ENCODE measurements at regions not wholly inside any gene's neighbourhood (a gene's known extent, or its start where the extent isn't known, plus 50 kb on each side); places are given as distances from the start of the nearest gene placed in this dataset.
A peak's percentile ranks its signal among the peaks of the same experiment; 100 is the strongest.
"Not testable (repeated sequence)": the region's sequence is repeated elsewhere in the genome, so short reads cannot be mapped to it uniquely, and the experiment has no call there.

DNA sequence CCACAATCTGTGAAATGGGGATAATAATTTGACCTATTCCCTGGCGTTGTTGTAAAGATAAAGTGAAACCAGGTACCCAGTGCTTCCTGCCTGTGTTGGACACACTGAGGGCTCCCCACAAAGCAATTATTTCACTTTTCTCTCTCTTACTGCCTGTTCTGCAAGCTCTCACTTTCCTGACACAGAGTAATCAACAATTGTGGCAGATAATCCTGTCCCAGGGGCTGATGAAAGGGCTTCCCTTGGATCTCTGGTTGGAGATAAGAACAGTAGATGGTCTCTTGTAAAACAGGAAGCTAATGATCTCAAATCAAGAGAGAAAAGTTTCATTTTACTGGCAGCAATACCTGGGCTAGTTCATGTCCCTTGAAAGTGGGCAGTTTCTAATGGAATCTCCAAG is 190.4 kb upstream of the EPHA4 start:
- no peak for DNase-seq (ENCODE audit: low read depth)

DNA sequence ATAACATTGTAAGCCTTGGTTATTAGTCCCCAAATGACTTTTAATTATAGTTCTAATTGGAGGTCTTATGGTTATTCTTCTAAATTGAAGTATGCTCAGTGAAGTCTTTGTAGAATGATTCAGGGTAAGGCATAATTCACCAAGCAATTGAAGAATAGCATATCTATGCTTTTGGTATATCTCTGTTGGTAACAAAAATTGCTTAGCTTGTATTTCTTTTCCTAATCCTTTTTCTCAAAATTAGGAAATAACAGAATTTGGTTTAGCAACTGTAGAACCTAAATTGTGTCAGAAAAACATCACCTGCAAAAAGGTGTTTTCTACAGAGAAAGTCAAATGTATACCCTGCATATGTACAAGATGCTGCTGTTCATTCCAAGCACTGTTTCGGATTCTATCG is 189.2 kb upstream of the EPHA4 start:
- DNase-seq (ENCODE audit: low read depth): no peak

DNA sequence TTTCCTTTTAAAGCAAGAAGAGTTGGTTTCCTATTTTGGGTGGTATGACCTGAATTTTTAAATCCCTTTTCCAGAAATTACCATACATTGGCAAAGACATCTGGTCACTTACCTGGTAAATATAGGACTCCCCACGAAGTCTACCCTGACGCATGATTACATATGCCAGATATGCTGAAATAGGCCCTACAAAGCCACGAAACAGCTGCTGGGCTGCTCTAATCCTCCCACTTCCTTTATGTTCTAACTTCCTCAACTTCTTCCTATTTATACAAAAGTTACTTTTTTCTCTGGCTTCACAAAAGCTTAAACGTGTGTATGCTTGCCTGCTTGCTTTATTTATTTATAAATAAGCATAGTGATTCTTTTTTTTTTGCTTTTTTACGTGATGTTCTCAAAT is 186.0 kb upstream of the EPHA4 start:
- DNase-seq (ENCODE audit: low read depth): no peak

DNA sequence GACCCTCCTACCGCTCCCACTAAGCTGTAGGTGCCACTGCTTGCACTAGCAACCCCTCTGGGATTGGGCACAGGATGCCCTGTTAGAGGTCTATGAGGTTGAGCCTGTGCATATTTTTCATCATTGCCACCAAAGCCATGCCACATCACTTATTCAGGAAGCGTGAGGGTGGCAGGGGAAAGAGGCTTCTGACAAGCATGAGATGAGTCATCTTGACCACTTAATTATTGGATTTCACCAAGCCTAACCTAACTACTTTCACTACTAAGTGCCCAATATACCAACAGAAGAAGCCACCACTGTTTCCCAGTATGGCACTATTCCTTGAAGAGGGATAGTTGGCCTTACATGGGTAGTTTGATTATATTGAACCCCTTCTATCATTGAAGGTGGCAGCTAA is 181.3 kb upstream of the EPHA4 start:
- peak; percentile 23 for DNase-seq (ENCODE audit: low read depth)

DNA sequence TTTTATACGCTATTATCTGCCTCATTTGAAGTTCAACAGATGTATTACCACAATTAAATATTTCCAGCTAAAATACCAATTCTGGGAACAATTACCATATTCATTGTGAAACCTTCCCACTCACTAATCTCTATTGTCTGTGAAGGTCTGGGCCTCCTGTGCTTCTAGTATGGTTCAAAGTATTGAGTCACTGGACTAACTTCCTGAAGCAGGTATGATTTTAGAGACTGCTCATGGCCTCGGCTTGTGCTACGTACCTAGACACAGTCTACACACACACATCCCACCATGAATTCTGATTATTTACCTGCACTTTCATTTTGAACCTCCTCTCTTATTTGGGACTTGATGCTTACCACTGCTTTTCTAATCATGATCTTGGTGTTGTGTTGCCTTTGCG is 180.7 kb upstream of the EPHA4 start:
- DNase-seq (ENCODE audit: low read depth): no peak

DNA sequence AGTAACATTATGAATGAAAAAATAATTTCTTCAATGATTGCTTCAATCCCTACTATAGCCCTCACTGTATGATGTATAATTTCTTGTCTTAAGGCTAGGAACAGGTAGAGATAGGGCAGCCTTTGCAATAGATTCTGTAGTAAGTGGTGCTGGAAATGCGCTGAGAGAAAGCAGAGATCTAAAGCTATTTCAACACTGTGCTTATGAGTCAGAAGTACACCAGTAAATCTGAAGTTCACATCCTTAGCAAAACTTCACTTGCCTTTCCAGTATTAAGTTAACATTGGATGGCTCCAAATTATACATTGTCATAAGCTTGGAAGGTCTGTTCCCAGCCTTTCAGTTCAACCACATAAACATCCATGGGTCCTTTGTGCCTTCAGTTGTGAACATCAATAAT is 178.2 kb upstream of the EPHA4 start:
- DNase-seq (ENCODE audit: low read depth): no peak

DNA sequence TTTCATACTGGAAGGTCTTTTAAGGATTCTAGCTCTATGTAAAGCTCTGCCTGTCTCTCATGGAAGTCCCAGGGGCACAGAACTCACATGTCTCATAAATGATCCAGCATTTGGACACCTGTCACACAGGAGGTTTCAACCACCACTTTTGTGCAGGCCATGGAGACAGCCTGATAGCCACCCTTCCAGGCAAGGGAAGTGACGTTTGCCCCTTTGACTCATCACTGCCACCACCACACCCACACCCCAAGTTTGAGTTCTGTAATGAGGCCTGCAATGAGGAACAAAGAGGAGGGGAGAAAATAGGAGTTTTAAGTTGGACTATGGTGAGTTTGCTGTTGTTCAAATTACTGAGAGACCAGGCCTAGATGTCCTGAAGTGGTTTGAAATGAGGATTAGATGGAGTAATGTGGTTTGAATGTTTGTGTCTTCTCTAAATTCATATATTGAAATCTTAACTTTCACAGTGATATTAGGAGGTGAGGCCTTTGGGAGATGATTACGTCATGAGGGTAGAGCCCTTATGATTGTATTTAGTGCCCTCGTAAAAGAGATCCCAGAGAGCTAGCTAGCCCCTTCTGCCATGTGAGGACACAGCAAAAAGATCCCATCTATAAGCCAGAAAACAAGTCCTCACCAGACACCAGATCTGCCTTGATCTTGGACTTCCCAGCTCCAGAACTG is 175.3 kb upstream of the EPHA4 start:
- DNase-seq (ENCODE audit: low read depth): no peak

DNA sequence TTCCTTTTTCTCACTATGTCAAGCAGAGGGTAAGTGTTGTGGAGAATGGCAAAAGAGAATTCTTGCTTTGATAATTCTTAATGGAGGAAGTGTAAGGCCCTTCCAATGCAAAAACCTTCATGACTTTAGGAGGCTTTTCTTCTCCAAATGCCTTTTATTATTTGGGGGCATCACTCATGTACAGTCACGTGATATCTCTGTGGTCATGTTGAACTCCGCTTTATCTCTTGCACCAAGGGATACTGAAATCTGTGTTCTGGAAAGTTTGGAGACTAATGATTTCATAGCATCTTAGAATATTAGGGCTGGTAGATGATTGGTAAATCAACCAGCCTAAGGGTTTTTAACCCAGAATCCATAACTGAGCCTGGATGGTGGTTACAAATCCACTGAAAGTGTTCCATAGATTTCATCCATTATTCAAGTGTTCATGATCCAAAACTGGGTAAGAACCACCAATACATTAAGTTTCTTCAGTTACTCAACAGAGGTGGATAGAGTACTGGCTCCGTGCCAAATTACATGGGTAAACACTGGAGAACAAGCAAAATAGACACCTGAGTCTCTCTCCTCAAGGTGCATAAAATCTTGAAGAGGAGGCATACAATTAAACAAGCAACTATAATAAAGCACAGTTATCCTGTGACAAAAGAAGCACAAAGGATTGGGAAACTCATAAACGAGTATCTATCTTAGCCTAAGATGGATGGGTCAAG is 169.6 kb upstream of the EPHA4 start:
- DNase-seq (ENCODE audit: low read depth): no peak

DNA sequence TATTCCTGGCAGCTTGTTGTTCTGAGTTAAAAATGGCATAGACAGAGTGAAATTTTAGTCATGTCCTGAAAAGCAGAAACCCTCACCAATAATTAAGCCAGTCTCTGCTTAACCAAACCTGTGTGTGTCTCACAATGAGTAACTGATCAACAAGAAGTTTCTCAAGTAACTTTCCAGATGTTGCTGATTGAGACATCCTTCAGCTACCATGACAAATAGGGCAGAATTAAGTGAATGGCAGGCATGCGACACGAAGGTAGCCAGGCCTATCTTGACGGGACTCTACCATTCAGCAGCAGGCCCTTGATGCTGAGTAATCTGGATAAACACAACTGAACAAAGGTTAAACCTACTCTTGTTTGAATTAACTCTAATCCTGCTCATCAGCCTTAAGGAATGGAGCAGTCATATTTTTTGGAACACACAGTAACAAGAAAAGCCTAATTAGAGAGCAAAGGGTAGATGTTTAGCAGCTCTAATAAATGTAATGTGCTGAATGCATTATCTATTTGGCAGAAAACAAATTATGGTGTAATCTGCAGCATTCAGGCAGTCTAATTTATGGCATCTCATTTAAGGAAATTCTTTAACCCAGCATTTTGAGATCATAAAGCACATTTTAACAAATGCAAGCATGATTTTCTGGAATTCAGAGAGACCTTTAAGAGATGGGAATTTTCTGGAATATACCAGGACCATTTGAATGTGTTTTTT is 159.5 kb upstream of the EPHA4 start:
- no peak for DNase-seq (ENCODE audit: low read depth)

DNA sequence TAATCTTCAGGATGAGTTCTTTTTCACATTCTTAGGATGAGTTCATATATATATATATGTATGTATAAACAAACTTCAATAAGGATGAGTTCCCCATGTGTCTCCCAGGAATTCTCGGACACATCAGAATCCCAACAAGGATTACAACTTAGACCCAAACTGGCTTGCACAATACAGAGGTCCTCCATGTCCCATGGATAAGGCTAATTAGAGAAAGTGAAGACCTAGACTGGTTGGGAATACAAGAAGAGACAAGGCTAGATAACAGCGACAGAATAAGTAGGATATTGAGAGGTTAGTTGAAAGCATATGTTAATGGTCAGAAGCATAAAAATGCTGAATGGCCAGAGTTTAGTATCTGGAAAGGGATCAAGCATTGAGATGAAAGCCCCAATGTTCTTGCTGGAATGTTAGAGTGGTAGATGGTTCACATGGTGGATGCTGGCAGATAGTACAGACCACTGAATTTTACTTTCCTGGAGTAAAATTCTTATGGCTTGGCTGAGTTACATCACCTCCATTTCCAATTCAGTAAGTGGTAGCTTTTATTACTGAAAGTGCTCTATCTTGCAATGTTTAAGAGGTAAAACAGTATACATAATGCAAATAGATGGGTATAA is 154.9 kb upstream of the EPHA4 start:
- no peak for DNase-seq (ENCODE audit: low read depth)

DNA sequence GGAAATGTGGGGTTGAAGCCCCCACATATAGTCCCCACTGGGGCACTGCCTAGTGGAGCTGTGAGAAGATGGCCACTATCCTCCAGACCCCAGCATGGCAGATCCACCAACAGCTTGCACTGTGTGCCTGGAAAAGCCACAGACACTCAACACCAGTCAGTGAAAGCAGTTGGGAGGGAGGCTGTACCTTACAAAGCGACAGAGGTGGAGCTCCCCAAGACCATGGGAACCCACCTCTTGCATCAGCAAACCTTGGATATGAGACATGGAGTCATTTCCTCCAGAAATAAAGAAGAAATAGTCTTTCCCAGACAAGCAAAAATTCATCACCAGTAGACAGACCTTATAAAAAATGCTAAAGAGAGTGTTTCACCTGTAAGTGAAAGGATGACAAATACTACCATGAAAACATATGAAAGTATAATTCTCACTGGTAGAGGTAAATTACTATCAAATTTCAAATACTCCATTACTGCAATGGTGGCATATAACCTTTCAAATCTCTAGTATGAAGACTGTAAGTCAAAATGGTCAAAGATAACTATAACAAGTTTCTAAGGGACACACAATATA is 152.6 kb upstream of the EPHA4 start:
- no peak for DNase-seq (ENCODE audit: low read depth)

DNA sequence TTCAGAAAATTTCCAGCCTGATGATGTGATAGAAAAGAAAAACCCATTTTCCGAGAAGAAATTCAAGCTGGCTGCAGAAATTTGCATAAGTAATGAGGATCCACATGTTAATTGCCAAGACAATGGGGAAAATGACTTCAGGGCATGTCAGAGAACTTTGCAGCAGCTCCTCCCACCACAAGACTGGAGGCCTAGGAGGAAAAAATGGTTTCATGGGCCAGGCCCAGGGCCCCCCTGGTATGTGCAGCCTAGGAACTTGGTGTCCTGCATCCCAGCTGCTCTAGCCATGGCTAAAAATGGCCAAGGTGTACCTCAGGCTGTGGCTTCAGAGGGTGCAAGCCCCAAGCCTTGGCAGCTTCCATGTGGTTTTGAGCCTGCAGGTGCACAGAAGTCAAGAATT is 152.0 kb upstream of the EPHA4 start:
- not testable (repeated sequence) for DNase-seq (ENCODE audit: low read depth)

DNA sequence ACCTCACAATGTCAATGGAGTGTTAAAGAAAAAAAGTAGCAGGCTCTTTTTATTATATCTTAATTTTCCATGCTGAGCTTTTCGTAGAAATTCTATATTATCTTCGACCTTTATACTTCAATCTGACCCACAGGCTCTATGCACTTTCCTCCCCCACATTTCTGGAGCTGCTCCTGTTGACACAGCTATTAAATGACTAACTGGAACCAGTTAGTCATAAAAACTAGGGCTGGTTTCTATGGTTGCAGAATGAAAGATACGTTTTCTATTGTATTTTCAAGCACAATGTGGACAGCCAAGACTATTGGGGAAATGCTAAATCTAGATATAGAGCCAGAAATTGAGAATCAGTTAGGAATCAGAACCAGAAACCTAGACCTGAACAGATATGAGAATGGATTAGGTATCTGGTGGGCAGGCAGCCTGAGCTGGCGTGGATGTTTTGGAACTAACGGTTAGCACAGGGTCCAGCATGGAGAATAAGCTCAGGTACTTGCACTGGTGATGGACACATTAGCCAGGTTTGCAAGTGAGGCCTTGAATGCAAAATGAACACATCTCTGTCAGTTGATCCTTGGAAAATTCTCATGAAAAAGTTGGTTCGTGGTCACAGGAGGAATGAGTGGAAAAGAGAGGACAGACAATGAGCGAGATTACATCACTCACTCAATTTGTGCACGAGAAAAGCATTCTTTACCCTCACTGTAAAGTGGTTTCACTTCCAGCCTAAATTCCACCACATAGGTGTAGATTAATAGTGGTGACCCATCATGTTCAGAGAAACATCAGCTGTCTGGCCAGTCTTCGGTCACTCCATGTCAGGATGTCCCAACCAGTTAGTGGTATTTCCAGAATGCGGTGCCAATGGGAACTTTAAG is 144.6 kb upstream of the EPHA4 start:
- peak; percentile 68 for DNase-seq (ENCODE audit: low read depth)

DNA sequence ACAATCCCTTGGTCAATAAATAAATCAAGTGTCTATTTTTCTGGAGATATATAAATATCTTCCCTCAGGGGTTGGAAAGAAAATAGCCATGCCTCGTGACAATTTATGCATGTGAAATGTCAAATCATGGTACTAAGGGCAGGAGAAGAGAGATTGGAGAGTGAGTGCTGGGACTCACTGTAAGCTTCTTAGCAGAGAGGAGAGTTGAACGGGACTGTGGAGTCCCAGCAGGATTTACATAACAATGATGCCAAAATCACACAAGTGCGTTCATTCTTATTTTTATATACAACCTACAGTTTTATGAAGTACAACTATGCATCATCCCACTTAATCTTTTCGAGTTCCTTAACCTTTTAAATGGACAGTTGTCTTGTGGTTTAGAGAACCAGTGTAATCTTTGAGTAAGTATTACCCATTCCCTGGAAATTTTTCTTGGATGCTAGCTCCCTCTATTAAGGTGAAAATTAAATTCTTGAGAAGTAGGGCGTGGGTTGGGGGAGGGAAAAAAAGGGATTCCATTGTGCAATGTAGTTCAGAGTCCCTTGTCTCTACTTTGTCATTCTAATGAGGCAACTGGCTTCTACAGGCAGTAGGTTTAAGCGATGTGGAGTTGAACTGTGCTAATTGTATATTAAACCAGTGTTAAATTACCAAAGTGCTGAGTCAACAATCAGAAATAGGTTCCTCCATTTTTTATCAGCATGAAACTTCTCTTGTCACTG is 143.6 kb upstream of the EPHA4 start:
- DNase-seq (ENCODE audit: low read depth): no peak

DNA sequence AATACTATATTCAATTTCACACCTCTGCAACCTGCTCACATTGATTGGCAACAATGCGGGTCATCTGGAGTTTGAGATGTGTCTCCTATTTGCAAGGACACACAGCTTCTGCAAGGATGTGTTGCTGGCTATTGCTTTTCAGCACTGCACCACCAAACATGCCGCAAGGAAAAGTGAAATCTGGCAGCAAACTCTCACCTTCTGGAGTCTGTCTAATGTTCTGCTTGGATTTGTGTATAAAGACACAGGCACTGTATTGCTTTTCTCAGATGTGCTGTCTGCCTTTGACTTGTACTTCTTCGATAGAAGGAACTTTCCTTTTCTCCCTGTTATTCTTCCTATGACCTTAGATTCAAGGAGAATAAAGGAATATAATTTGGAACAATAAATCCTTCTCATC is 138.6 kb upstream of the EPHA4 start:
- DNase-seq (ENCODE audit: low read depth): no peak

DNA sequence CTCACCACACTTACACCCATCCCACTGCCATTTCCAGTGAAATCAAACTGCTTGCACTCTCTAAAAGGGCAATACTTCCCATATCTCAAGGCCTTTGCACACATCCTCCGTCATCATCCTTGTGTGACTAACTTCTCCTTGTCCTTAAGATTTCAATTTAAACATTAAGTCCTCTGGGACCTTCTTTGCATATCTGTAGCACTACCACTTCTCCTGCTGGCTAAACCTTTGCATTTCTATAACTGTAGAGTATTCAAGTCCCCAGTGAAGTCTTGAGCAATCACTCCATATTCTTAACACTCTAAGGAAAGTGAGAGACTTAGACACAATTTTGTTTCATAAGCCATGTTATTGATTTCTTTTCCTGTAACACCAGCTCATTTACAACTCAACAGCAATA is 136.8 kb upstream of the EPHA4 start:
- DNase-seq (ENCODE audit: low read depth): no peak

DNA sequence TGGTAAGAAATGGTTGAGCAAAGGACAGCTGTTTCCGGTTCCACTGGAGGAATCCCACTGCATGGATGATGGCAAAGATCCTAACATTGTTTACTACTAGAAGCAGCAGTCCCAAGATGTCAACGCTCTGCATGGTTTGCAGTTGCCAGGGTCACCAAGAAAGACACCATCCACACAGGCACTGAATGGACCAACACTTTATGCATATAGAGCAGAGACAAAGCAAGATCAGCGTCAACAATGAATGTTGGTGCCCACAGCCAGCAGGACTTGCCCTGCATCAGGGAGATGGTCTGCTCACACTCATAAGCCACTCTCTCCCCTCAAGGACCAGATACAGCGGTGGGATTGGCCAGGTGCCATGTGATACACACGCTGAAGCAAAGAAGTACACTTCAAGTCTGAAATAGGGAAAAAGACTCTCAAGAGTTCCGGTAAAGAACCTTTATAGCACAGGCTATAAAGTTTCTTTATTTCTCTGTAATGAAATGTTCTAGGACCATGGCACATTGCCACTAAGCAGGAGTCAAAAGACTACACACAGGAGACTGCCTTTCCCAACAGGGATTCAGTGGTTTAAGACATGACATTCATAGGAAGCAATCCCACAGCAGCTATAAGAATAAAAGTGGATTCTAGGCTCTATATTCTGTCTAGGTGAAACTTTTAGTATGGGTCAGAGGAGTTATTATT is 133.2 kb upstream of the EPHA4 start:
- DNase-seq (ENCODE audit: low read depth): no peak

DNA sequence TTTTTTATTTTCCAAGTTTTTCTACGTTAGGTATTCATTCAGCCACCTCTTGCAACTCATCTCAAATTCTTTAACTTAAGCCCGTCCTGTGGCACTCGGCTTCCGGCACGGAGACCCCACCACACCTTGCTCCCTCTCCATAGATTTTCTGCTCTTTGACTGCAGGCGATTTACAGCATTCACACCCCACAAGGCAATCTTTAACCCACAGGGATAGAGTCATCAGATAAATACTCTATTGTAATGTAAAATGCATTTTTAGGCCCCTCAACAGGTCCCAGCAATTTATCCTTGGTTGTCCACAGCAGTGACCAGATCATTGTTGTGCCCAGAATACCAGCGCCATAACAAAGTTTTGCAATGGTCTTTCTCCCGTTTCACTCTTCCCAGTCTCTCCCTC is 132.3 kb upstream of the EPHA4 start:
- DNase-seq (ENCODE audit: low read depth): no peak

DNA sequence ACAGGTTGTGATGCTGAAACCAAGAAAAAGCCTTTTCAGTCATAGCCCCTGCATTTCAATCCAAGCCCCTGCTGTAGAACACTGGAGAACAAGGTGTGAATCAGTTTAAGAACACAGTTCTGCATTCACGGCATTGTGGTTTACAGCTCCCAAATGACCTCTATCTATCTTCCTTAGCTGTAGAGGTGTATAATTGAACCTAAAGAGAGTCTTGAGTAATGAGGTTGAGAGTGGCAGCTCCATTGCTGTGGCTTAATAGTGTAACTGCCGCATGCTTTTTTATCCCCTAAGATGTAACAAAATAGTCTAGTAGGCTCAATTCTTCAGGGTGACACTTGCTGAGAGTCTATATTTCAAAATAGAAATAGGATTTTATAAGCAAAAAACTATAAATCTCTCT is 121.3 kb upstream of the EPHA4 start:
- DNase-seq (ENCODE audit: low read depth): no peak

DNA sequence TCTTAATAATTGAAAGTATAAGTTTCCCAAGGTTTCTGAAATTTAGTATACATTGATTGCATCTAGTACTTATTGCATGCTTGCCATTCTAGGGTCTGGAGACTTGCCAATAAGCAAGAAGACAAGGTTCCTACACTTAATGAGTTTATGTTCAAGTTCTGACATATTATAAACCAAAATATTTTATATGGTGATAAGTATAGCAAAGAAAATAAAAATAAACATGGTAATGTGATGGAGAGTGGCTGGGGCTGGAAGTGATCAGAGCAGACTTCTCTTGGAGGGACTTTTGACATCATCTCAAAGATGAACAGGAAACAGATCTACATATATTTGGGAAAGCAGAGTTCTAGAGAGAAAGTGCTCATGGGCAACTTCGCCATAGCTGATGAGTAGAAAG is 119.5 kb upstream of the EPHA4 start:
- DNase-seq (ENCODE audit: low read depth): no peak
